ENCODE measurements at regions not wholly inside any gene's neighbourhood (a gene's known extent, or its start where the extent isn't known, plus 50 kb on each side); places are given as distances from the start of the nearest gene placed in this dataset.

DNA sequence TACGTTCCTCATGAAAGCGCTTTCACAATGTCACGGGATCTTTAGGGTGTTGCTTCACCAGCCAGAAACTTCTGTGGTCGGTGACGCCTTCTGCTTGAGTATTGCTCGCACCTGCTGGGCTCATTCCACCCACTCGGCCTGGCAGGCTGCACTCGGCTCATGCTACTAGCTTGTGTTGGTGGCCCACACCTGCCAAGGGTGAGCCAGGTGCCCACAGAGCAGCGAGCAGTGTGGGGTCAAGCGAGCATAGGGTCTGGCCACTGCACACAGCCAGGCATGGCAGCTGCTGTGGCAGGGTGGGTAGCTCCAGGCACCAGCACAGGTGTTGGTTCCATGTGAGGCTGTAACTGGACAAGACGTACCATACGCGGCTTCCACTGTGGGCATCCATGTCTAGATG is 202.9 kb upstream of the CADM2 start:
- H3K9me3 ChIP-seq (ENCODE audit: control insufficient read depth, insufficient read depth, low read length): no peaks in the 10 kb centered on the region
- H3K36me3 ChIP-seq (ENCODE audit: control insufficient read depth, insufficient read depth, low read length): no peaks in the 10 kb centered on the region
- H3K4me3 ChIP-seq (ENCODE audit: low read depth, low read length): no peak overlapping the region
- no peaks in the 10 kb centered on the region for H3K27me3 ChIP-seq (ENCODE audit: control insufficient read depth, insufficient read depth, low read length)
- H3K4me1 ChIP-seq (ENCODE audit: control insufficient read depth, insufficient read depth, low read length): no peaks in the 10 kb centered on the region
- no peak overlapping the region for H3K9ac ChIP-seq (ENCODE audit: low read depth, low read length)

DNA sequence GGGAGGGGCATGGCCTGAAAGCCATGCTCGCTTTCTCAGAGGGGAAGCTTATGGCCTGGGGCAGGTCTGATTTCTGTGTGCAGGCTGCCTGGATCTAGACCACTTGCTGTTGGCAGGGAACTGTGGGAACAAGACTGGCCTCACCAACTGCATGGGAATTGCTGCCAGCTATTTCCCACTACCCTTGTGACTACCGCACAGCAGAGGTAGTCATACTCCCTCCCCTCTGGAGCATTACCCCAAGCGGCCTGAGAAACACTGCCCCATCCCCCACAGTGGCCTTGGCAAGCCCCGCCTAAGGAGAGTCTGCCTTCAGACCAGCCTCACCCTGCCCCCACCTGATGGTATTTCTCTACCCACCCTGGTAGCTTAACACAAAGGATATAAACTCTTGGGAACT is 199.4 kb upstream of the CADM2 start:
- Histone ChIP-seq H3K36me3 (ENCODE audit: control insufficient read depth, insufficient read depth, low read length) (no peaks in the 10 kb centered on the region), H3K4me1 (ENCODE audit: control insufficient read depth, insufficient read depth, low read length) (no peaks in the 10 kb centered on the region), H3K4me3 (ENCODE audit: low read depth, low read length) (no peak overlapping the region), H3K9ac (ENCODE audit: low read depth, low read length) (no peak overlapping the region), H3K9me3 (ENCODE audit: control insufficient read depth, insufficient read depth, low read length) (no peaks in the 10 kb centered on the region), H3K27me3 (ENCODE audit: control insufficient read depth, insufficient read depth, low read length) (no peaks in the 10 kb centered on the region)

DNA sequence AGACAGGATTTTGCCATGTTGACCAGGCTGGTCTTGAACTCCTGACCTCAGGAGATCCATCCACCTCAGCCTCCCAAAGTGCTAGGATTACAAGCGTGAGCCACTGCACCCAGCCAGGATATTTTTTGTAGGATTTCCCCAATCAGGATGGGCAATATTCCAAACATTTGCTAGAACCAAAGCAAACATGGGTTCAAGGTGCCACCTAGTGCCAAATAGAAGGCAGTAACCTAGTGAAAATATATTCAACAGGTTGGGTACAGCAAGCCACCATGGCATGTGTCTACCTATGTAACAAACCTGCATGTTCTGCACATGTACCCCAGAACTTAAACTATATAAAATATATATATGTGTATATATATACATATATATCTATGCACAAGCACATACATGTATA is 185.9 kb upstream of the CADM2 start:
- Histone ChIP-seq H3K9me3 (ENCODE audit: control insufficient read depth, insufficient read depth, low read length) (no peaks in the 10 kb centered on the region), H3K27me3 (ENCODE audit: control insufficient read depth, insufficient read depth, low read length) (no peaks in the 10 kb centered on the region), H3K9ac (ENCODE audit: low read depth, low read length) (no peak overlapping the region), H3K36me3 (ENCODE audit: control insufficient read depth, insufficient read depth, low read length) (no peaks in the 10 kb centered on the region), H3K4me3 (ENCODE audit: low read depth, low read length) (no peak overlapping the region), H3K4me1 (ENCODE audit: control insufficient read depth, insufficient read depth, low read length) (no peaks in the 10 kb centered on the region)

- Histone ChIP-seq H3K36me3 (ENCODE audit: control insufficient read depth, insufficient read depth, low read length) (no peaks in the 10 kb centered on the region), H3K9me3 (ENCODE audit: control insufficient read depth, insufficient read depth, low read length) (no peaks in the 10 kb centered on the region), H3K4me3 (ENCODE audit: low read depth, low read length) (no peak overlapping the region), H3K9ac (ENCODE audit: low read depth, low read length) (no peak overlapping the region), H3K4me1 (ENCODE audit: control insufficient read depth, insufficient read depth, low read length) (no peaks in the 10 kb centered on the region), H3K27me3 (ENCODE audit: control insufficient read depth, insufficient read depth, low read length) (no peaks in the 10 kb centered on the region)
Measured at GRCh38 chr3:84783281-84783680, 175.5 kb upstream of the CADM2 start.

GRCh38 chr3:84789961-84790360 is 168.8 kb upstream of the CADM2 start:
- H3K27me3 ChIP-seq (ENCODE audit: control insufficient read depth, insufficient read depth, low read length): no peaks in the 10 kb centered on the region
- H3K36me3 ChIP-seq (ENCODE audit: control insufficient read depth, insufficient read depth, low read length): no peaks in the 10 kb centered on the region

DNA sequence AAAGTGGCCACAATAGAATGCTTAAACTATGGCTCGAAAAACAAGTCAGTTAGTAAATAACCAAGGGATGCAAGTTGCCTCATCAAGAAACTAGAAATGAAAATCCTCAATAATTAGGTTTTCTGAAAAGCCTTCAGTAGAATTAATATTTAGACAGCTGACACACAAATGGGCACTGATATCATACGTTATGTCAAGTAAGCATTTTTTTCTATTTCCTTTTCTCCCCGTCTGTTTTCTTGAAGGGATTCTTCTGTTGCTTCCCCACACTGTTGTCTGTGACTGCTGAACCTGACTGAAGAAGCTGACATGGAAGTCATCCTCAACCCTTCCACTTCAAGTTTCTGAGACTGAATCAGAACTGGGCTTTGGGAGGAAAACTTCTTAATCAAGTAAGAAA is 151.8 kb upstream of the CADM2 start:
- no peaks in the 10 kb centered on the region for H3K27me3 ChIP-seq (ENCODE audit: control insufficient read depth, insufficient read depth, low read length)
- H3K36me3 ChIP-seq (ENCODE audit: control insufficient read depth, insufficient read depth, low read length): no peaks in the 10 kb centered on the region
- no peak overlapping the region for H3K4me3 ChIP-seq (ENCODE audit: low read depth, low read length)
- no peaks in the 10 kb centered on the region for H3K4me1 ChIP-seq (ENCODE audit: control insufficient read depth, insufficient read depth, low read length)
- H3K9ac ChIP-seq (ENCODE audit: low read depth, low read length): no peak overlapping the region
- no peaks in the 10 kb centered on the region for H3K9me3 ChIP-seq (ENCODE audit: control insufficient read depth, insufficient read depth, low read length)

More at GRCh38 chr3:84789961-84790360, 168.8 kb upstream of the CADM2 start:
- no peak overlapping the region for H3K9ac ChIP-seq (ENCODE audit: low read depth, low read length)
- no peaks in the 10 kb centered on the region for H3K4me1 ChIP-seq (ENCODE audit: control insufficient read depth, insufficient read depth, low read length)
- H3K9me3 ChIP-seq (ENCODE audit: control insufficient read depth, insufficient read depth, low read length): no peaks in the 10 kb centered on the region
- no peak overlapping the region for H3K4me3 ChIP-seq (ENCODE audit: low read depth, low read length)

DNA sequence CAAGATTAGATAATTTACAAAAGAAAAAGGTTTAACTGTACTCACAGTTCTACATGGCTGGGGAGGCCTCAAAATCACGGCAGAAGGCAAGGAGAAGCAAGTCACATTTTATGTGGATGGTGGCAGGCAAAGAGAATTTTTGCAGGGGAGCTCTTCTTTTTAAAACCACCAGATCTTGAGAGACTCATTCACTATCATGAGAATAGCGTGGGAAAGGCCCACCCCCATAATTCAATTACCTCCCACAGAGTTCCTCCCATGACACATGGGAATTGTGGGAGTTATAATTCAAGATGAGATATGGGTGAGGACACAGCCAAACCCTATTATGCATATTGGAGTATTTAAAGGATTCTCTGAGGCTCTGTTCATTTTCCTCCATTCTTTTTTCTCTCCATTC is 138.7 kb upstream of the CADM2 start:
- H3K9ac ChIP-seq (ENCODE audit: low read depth, low read length): no peak overlapping the region
- peaks cover 2% of the 10 kb centered on the region for H3K9me3 ChIP-seq (ENCODE audit: control insufficient read depth, insufficient read depth, low read length)
- H3K4me3 ChIP-seq (ENCODE audit: low read depth, low read length): no peak overlapping the region
- no peaks in the 10 kb centered on the region for H3K27me3 ChIP-seq (ENCODE audit: control insufficient read depth, insufficient read depth, low read length)
- H3K4me1 ChIP-seq (ENCODE audit: control insufficient read depth, insufficient read depth, low read length): no peaks in the 10 kb centered on the region
- no peaks in the 10 kb centered on the region for H3K36me3 ChIP-seq (ENCODE audit: control insufficient read depth, insufficient read depth, low read length)

DNA sequence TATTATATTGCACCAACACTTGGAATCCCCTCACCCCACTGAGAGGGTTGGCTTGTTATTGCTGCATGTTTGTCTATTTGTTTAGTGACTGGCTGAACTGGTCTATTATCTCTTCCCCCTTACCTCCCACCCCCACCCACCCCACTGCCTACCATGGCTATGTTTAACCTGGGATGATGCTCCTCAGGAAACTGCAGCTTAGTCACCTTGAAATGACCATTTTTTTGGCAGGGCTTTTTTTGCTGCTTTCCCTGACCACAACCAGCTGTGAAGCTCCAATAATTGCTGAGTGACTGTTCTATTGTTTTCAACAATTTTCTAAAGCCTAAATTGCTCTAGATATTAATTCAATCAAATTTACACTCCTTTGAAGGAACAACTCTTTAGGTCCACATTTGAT is 137.9 kb upstream of the CADM2 start:
- Histone ChIP-seq H3K9ac (ENCODE audit: low read depth, low read length) (no peak overlapping the region), H3K4me1 (ENCODE audit: control insufficient read depth, insufficient read depth, low read length) (no peaks in the 10 kb centered on the region), H3K9me3 (ENCODE audit: control insufficient read depth, insufficient read depth, low read length) (peaks cover 2% of the 10 kb centered on the region), H3K4me3 (ENCODE audit: low read depth, low read length) (no peak overlapping the region), H3K36me3 (ENCODE audit: control insufficient read depth, insufficient read depth, low read length) (no peaks in the 10 kb centered on the region), H3K27me3 (ENCODE audit: control insufficient read depth, insufficient read depth, low read length) (no peaks in the 10 kb centered on the region)

DNA sequence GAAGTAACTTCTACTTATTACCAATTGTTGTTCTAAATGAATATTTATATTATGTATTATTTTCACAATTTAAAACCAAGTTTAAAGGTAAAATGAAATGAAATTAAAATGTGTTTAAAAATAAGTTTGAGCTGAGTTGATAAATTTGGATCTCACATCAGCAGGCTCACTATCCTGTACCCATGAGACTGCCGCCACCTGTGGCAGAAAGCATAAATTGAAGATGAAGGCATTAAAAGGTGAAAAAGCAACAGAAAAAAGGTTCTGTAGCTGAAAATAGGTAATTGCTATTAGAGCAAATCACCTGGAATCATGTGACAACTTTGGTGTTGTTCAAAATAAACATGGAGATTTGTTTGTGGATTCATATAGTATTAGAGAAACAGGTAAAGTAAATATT is 133.0 kb upstream of the CADM2 start:
- H3K4me3 ChIP-seq (ENCODE audit: low read depth, low read length): no peak overlapping the region
- no peaks in the 10 kb centered on the region for H3K4me1 ChIP-seq (ENCODE audit: control insufficient read depth, insufficient read depth, low read length)
- no peaks in the 10 kb centered on the region for H3K27me3 ChIP-seq (ENCODE audit: control insufficient read depth, insufficient read depth, low read length)
- H3K9ac ChIP-seq (ENCODE audit: low read depth, low read length): no peak overlapping the region
- no peaks in the 10 kb centered on the region for H3K36me3 ChIP-seq (ENCODE audit: control insufficient read depth, insufficient read depth, low read length)
- no peaks in the 10 kb centered on the region for H3K9me3 ChIP-seq (ENCODE audit: control insufficient read depth, insufficient read depth, low read length)

- no peaks in the 10 kb centered on the region for H3K27me3 ChIP-seq (ENCODE audit: control insufficient read depth, insufficient read depth, low read length)
- no peak overlapping the region for H3K4me3 ChIP-seq (ENCODE audit: low read depth, low read length)
- peaks cover 2% of the 10 kb centered on the region for H3K4me1 ChIP-seq (ENCODE audit: control insufficient read depth, insufficient read depth, low read length)
- H3K36me3 ChIP-seq (ENCODE audit: control insufficient read depth, insufficient read depth, low read length): no peaks in the 10 kb centered on the region
- no peak overlapping the region for H3K9ac ChIP-seq (ENCODE audit: low read depth, low read length)
- H3K9me3 ChIP-seq (ENCODE audit: control insufficient read depth, insufficient read depth, low read length): no peaks in the 10 kb centered on the region
Measured at GRCh38 chr3:84830476-84830875, 128.3 kb upstream of the CADM2 start.

- no peak overlapping the region for H3K4me3 ChIP-seq (ENCODE audit: low read depth, low read length)
- no peaks in the 10 kb centered on the region for H3K27me3 ChIP-seq (ENCODE audit: control insufficient read depth, insufficient read depth, low read length)
- no peak overlapping the region for H3K9ac ChIP-seq (ENCODE audit: low read depth, low read length)
- no peaks in the 10 kb centered on the region for H3K36me3 ChIP-seq (ENCODE audit: control insufficient read depth, insufficient read depth, low read length)
- H3K4me1 ChIP-seq (ENCODE audit: control insufficient read depth, insufficient read depth, low read length): peaks cover 4% of the 10 kb centered on the region
- H3K9me3 ChIP-seq (ENCODE audit: control insufficient read depth, insufficient read depth, low read length): no peaks in the 10 kb centered on the region
Measured at GRCh38 chr3:84835366-84835765, 123.4 kb upstream of the CADM2 start.

- no peak overlapping the region for H3K9ac ChIP-seq (ENCODE audit: low read depth, low read length)
- no peaks in the 10 kb centered on the region for H3K9me3 ChIP-seq (ENCODE audit: control insufficient read depth, insufficient read depth, low read length)
- no peak overlapping the region for H3K4me3 ChIP-seq (ENCODE audit: low read depth, low read length)
- no peaks in the 10 kb centered on the region for H3K36me3 ChIP-seq (ENCODE audit: control insufficient read depth, insufficient read depth, low read length)
- H3K4me1 ChIP-seq (ENCODE audit: control insufficient read depth, insufficient read depth, low read length): peaks cover 7% of the 10 kb centered on the region
- H3K27me3 ChIP-seq (ENCODE audit: control insufficient read depth, insufficient read depth, low read length): no peaks in the 10 kb centered on the region
Measured at GRCh38 chr3:84836961-84837360, 121.8 kb upstream of the CADM2 start.

GRCh38 chr3:84877092-84877491 is 81.7 kb upstream of the CADM2 start:
- Histone ChIP-seq H3K9ac (ENCODE audit: low read depth, low read length) (no peak overlapping the region), H3K9me3 (ENCODE audit: control insufficient read depth, insufficient read depth, low read length) (no peaks in the 10 kb centered on the region), H3K4me1 (ENCODE audit: control insufficient read depth, insufficient read depth, low read length) (no peaks in the 10 kb centered on the region), H3K27me3 (ENCODE audit: control insufficient read depth, insufficient read depth, low read length) (no peaks in the 10 kb centered on the region), H3K4me3 (ENCODE audit: low read depth, low read length) (no peak overlapping the region), H3K36me3 (ENCODE audit: control insufficient read depth, insufficient read depth, low read length) (no peaks in the 10 kb centered on the region)
